Neural crest cell (in vitro differentiated cells): ENCODE measurements at regions not wholly inside any gene's neighbourhood (a gene's known extent, or its start where the extent isn't known, plus 50 kb on each side); places are given as distances from the start of the nearest gene placed in this dataset.

ENCODE experiments used
- DNase-seq: peaks from one replicate; pipeline ENCODE4 v3.0.0; 2021; ENCODE audit warnings: low read depth, mixed read lengths, low spot score
- H3K27ac Mint-ChIP-seq: one replicate; pipeline ENCODE4 v1.8.0; 2021; ENCODE audit warnings: mild to moderate bottlenecking, mixed read lengths; ENCODE audit not compliant: unreplicated experiment
- H3K27me3 Mint-ChIP-seq: 2 replicates; pipeline ENCODE4 v1.8.0; 2021; ENCODE audit warnings: low read depth, mild to moderate bottlenecking, mixed read lengths
- H3K36me3 Mint-ChIP-seq: 2 replicates; pipeline ENCODE4 v1.8.0; 2021; ENCODE audit warnings: low read depth, mild to moderate bottlenecking, mixed read lengths
- H3K4me1 Mint-ChIP-seq: 2 replicates; pipeline ENCODE4 v1.8.0; 2021; ENCODE audit warnings: mixed read lengths
- H3K4me3 Mint-ChIP-seq: one replicate; pipeline ENCODE4 v1.8.0; 2021; ENCODE audit warnings: mild to moderate bottlenecking, mixed read lengths
- H3K9me3 Mint-ChIP-seq: 2 replicates; pipeline ENCODE4 v1.8.0; 2021; ENCODE audit warnings: mixed read lengths
- CTCF ChIP-seq: fragments of 200-600 bp; sonication (generic); conservative IDR thresholded peaks from 2 replicates; pipeline ENCODE4 v1.5.0; 2021; ENCODE audit warnings: antibody characterized with exemption, mild to moderate bottlenecking

DNA sequence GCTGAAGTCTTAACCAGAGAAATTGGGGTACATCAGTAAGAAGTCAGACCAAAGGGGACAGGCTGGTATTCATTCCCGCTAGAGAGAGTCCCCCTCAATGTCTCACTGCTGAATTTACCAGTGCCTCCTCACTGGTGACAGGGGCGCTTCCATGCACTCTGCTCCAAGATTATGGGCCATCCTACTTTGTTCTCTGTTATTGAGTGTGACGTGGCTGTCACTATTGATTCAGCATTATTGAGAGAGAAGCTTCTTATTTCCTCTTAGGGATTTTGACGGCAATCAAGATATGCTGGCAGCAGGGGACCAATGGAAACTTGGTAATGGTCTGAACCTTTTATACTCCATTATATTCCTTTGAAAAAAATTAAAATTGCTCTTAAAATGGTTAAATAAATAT, 118.6 kb downstream of the SYF2 start:
- Mint-ChIP-seq H3K36me3 (peaks cover 6% of the 10 kb centered on the region), H3K9me3 (peaks cover 6% of the 10 kb centered on the region), H3K4me1 (peaks cover 8% of the 10 kb centered on the region), H3K27me3 (peaks cover 53% of the 10 kb centered on the region), H3K27ac (no peak overlapping the region), H3K4me3 (no peak overlapping the region)
- DNase-seq: no peak
- TF ChIP-seq CTCF: no peak

- Mint-ChIP-seq H3K4me1 (peaks cover 8% of the 10 kb centered on the region), H3K9me3 (peaks cover 6% of the 10 kb centered on the region), H3K27me3 (peaks cover 53% of the 10 kb centered on the region), H3K4me3 (no peak overlapping the region), H3K27ac (no peak overlapping the region), H3K36me3 (peaks cover 6% of the 10 kb centered on the region)
- TF ChIP-seq CTCF: no peak
- DNase-seq: no peak
Observed at GRCh38 chr1:25113086-25113485, 119.2 kb downstream of the SYF2 start.

GRCh38 chr1:25112400-25112799, 119.9 kb downstream of the SYF2 start:
- no peak overlapping the region for H3K4me3 Mint-ChIP-seq
- TF ChIP-seq CTCF: no peak
- peaks cover 8% of the 10 kb centered on the region for H3K4me1 Mint-ChIP-seq
- no peak for DNase-seq
- peaks cover 53% of the 10 kb centered on the region for H3K27me3 Mint-ChIP-seq
- H3K27ac Mint-ChIP-seq: no peak overlapping the region
- H3K36me3 Mint-ChIP-seq: peaks cover 6% of the 10 kb centered on the region
- peaks cover 6% of the 10 kb centered on the region for H3K9me3 Mint-ChIP-seq

DNA sequence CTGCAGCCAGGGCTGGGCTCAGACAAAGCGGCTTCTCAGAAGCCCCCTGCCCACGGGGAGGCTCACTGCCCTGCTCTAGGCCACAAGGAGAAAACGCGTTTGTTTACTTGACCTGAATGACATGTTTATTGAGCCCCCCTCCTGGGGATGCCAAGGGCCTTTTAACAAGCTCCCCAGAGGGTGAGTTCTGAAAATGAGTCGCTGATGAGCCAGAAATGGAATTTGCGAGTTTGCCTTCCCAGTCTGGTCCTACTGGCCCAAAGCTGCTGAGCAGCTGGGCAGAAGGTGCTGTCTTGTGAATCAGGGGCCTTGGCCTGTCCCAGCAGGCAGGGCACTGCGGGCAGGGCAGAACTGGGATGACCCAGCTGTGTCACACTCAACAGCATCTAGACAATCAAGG, 120.6 kb downstream of the SYF2 start:
- peak overlapping the region; percentile 57 for H3K27ac Mint-ChIP-seq
- no peak overlapping the region for H3K4me3 Mint-ChIP-seq
- DNase-seq: no peak
- H3K36me3 Mint-ChIP-seq: peaks cover 6% of the 10 kb centered on the region
- H3K27me3 Mint-ChIP-seq: peaks cover 52% of the 10 kb centered on the region
- TF ChIP-seq CTCF: no peak
- peaks cover 8% of the 10 kb centered on the region for H3K4me1 Mint-ChIP-seq
- peaks cover 6% of the 10 kb centered on the region for H3K9me3 Mint-ChIP-seq

DNA sequence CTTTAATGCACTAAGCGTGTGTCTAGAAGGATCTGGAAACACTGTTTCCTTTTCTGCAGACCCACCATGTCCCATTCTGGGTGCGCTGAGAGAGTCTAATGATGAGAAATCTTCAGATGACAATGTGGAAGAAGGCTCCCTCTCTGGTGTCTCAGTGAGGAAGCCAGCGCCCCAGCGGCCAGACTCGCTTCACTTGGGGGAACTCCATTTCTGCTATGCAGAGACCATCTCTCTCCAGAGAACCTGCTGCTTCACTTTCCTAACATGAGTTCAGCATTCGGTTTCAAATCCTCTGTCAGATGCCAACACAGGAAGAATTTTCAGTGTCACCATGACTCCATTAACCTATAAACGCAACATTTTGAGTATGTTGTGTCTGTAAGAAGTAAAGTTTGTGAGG, 121.8 kb downstream of the SYF2 start:
- no peak overlapping the region for H3K4me3 Mint-ChIP-seq

More for the DNA sequence above, 121.8 kb downstream of the SYF2 start:
- Mint-ChIP-seq H3K36me3 (peaks cover 6% of the 10 kb centered on the region), H3K4me1 (peaks cover 8% of the 10 kb centered on the region), H3K27me3 (peaks cover 43% of the 10 kb centered on the region), H3K27ac (no peak overlapping the region), H3K9me3 (peaks cover 6% of the 10 kb centered on the region)
- DNase-seq: no peak
- TF ChIP-seq CTCF: no peak
